GM21367 (cell line): ENCODE measurements at regions not wholly inside any gene's neighbourhood (a gene's known extent, or its start where the extent isn't known, plus 50 kb on each side); places are given as distances from the start of the nearest gene placed in this dataset.
A peak's percentile ranks its signal among the peaks of the same experiment; 100 is the strongest.
"Not testable (repeated sequence)": the region's sequence is repeated elsewhere in the genome, so short reads cannot be mapped to it uniquely, and the experiment has no call there.

Experiments
- ATAC-seq: cut with Tn5 transposase; IDR thresholded peaks from one replicate; pipeline ENCODE4 v1.9.1; 2021; ENCODE audit not compliant: unreplicated experiment

DNA sequence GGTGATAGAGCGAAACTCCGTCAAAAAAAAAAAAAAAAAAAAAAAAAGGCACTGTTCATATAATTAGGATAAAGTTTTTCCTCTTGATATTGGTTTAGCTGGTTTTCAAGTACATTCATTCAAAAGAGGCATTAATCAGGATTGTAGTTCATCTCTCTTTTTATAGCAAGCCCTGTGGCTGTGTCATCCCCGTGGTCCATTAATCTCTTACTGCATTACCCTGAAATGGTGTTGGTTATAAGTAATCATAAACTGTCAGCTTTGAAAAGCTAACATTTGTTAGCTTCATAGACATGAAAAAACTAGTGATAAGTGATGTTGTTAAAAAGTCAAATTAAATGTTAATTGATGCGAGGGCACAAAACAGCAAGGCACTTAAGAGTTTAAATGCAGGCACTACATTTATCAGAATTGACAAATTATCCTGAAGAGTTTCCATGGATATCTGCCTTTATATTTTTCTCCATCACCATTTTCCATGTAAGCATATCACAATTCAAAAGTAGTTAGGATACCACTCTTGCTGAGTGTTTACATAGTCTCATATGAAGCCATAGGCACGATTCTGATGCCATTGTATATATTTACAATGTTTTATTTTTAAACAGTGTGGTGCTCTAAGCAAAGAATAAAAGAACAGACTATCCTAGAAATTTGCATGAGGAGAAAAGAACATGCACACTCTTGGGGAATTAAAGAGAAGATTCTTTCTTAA lies 193.1 kb downstream of the OTOL1 start:
- no peak for ATAC-seq

- ATAC-seq = no peak
Measured at GRCh38 chr3:161690299-161690620, 193.7 kb downstream of the OTOL1 start.

- ATAC-seq = no peak
Measured at GRCh38 chr3:161691677-161692076, 195.1 kb downstream of the OTOL1 start.

DNA sequence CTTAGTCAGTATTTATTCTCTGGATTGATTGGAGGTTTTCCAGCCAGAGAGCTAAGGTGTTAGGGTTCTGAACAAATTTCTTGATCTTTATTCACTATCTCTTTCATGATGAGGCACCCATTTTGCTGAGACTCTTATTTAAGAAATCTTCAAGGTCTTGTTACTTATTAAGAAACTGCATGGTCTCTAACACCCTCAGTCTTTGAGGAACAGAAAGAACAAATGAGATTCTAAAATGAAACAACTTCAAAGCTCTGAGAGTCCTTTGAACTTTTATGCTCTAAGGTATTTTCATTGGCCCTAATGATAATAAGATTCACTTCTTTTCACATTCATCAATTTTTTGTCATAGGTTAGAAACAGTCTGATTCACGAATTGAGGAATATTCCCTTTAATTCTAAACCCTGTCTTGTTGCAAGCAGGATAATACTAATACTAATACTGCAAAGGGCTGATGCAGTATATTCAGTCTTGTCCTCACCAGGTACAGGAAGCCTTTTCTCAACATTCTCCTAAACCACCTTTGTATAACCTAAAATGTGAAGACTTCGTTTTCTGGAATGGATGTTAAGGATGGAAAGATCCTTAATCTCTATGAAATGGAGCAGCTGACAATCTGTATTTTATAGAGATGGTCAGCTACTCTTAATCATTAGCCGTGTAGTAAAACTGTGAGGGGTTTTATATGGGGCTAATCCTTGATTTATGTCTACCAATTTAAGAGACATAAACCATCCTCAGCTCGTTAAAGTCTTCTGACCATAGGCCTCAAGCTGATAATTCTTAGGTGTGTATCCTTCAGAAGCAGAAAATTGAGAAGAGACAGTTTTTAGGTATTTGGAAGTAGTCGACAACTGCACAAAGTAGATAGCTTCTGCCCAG lies 198.3 kb downstream of the OTOL1 start:
- no peak for ATAC-seq

- ATAC-seq = no peak
Measured at GRCh38 chr3:161695811-161696210, 199.2 kb downstream of the OTOL1 start.

DNA sequence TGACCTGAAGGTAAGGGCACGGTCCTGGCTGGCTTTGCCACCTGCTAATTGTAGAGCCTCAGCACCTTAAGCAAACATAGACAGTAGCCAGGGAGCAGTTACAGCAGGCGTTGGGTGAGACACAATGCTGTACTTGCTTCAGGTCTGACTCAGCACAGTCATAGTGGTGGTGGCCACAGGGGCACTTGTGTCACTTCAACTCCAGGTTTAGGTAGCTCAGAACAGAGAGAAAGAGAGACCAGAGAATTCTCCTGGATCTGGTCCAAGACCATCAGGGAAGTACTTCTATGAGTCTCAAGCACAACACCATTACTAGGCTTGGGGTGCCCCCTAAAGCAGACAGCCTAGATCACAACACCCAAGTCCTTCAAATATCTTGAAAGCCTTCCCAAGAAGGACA lies 204.4 kb downstream of the OTOL1 start:
- ATAC-seq = no peak

DNA sequence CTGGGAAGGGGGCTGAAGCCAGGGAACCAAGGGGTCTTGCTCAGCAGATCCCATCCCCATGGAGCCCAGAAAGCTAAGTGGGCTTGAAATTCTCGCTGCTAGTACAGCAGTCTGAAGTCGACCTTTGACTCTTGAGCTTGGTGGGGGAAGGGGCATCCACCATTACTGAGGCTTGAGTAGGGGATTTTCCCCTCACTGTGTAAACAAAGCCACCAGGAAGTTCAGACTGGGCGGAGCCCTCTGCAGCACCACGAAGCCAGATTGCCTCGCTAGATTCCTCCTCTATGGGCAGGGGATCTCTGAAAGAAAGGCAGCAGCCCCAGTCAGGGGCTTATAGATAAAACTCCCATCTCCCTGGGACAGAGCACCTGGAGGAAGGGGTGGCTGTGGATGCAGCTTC lies 210.6 kb downstream of the OTOL1 start:
- ATAC-seq = not testable (repeated sequence)

GRCh38 chr3:161713731-161714130 lies 217.1 kb downstream of the OTOL1 start:
- ATAC-seq = no peak

DNA sequence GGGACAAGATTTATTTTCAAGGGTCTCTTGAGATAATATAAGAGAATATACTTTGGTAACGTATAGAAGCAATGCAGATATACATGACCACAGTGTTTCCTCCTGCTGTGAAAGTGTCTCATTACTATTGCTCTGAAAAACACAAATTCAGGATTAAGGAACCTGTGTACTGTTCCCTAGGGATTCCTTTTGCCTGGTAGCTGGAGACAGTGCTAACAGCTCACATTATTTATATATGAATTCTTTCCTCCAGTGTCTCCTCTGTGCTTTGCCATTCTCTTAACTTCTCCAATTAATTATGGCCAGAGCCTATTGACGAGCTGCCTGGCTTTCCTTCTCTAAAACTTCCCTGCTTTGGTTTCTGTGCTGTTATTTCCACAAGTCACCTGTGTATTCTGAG lies 235.4 kb downstream of the OTOL1 start:
- ATAC-seq = no peak

GRCh38 chr3:161737171-161737570 lies 240.6 kb downstream of the OTOL1 start:
- no peak for ATAC-seq

DNA sequence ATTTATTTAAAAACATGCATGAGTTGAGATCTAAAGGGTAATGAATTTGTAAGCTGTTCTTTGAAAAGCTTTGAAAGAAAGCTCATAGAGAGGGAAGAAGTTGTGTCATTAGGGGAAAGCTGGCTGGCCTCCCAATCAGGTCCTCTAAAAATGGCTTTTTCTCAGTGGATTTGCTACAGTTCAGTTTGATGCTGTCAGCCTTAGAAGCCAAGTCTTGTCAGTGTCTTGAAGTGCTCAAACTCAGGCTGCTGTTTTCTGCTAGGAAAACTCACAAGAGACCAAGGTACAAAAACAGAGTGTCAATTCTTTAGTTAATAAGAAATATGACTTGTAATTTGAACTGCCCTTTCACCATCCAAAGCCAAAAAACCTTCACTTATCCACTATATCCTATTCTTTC lies 243.8 kb downstream of the OTOL1 start:
- no peak for ATAC-seq

DNA sequence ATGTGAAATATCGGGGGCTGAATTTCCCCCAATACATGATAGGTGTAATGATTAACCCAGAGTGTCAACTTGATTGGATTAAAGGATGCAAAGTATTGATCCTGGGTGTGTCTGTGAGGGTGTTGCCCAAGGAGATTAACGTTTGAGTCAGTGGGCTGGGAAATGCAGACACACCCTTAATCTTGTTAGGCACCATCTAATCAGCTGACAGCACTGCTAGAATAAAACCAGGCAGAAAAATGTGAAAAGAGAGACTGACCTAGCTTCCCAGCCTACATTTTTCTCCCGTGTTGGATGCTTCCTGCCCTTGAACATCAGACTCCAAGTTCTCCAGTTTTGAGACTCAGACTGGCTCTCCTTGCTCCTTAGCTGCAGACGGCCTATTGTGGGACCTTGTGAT lies 247.8 kb downstream of the OTOL1 start:
- no peak for ATAC-seq

DNA sequence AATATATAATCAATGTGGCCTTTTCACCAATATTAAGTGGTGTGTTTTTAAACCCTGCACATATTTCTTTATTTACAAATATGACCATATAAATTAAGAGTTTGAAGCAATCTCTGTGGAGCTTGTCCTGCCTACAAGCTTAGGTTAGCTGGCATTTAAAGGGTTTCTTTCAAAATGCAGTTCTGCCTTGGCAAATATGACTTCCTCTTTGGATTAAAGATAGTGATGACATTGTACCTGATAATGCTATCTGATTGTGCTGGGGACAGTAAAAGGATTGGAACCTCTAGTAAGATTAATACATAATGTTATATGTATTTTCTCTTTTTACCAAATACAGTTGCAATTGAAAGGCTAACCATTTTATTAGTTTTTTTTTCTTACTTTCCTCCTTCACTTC lies 249.1 kb downstream of the OTOL1 start:
- ATAC-seq = no peak

DNA sequence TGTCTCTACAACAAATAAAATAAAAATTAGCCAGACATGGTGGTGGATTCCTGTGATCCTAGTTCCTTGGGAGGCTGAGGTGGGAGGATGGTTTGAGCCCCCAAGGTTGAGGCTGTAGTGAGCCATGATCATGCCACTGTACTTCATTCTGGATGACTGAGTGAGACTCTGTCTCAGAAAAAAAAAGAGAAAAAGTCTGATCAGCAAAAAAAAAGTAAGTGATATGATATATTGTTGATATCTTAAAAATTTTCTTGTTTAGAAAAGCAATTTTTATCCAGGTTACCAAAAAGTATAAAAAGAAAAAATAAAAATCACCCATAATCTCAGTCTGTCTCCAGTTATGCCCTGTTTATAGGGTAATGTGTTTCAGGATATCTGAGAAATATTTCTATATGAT lies 251.4 kb downstream of the OTOL1 start:
- ATAC-seq = no peak

DNA sequence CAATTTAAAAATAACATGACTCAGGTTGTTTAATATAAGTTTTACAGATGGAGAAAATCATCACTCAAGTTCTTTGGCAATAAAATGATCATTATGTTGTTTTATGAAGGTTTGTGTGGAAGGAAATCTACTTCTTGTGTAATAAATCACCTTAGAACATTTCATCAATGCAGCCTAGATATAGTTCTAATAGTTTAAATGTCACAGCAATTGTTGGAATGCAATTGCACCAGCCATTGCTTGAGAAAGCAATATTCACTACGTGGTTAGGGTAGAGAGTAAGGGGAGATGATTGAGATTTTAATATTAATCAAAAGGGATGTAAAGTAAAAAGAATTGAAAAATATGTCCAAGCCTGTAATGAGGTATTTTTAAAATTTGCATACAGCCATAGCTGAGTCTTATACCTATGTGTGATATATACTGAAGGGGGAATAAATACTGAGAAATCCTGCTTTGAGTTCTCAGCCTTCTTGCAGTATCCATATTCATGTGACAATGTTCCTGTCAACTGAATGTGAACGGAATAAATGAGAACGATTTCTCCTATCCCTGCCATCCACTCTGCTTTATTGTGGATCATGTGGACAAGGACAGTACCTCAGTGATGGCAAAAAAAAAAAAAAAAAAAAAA lies 257.9 kb downstream of the OTOL1 start:
- no peak for ATAC-seq

DNA sequence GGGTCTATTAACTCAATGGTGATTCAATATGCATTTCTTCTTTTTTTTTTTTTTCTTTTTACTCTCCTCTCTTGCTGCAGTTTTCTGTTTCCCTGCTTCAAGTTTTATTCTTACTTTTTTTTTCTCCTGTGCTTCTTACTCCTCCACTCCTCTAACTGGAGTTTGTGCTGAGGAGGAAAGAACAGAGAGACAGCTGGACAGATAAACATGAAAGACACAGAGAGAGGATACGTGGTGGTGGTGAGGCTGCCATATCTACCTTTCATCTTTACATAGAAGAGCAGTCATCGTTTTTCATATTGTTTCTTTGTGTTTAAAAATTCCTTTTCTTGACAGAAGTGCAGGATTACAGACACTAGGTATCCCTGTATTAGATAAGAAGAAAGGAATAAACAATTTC lies 262.8 kb downstream of the OTOL1 start:
- no peak for ATAC-seq

DNA sequence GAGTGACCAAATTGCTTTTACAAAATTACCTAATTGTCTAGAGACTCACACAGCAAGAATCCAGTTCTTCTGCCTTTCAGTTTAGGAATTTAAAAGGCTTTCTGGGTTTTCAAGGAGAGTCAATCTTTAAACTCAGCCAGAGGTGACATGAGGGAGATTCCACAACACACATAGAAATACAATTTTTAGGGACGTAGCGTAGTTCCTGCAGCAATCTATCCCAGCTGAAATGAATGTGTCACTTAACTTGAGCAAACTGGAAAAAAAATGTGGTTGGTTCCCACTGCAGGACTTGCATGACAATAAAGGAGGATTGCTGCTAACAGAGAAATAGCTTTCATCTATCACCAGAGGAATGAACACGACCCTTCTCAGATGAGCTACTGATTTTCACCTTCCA lies 269.7 kb downstream of the OTOL1 start:
- no peak for ATAC-seq

- ATAC-seq = peak; percentile 75
Measured at GRCh38 chr3:161770484-161771386, 274.1 kb downstream of the OTOL1 start.

- ATAC-seq = no peak
Measured at GRCh38 chr3:161781381-161781780, 284.8 kb downstream of the OTOL1 start.

GRCh38 chr3:161793194-161793930 lies 296.8 kb downstream of the OTOL1 start:
- no peak for ATAC-seq
